K562 (cell line): ENCODE measurements at regions not wholly inside any gene's neighbourhood (a gene's known extent, or its start where the extent isn't known, plus 50 kb on each side); places are given as distances from the start of the nearest gene placed in this dataset.

Source experiments
- ARNT ChIP-seq, 2 experiments: fragments of 450-650 bp; IDR thresholded peaks; 2 replicates each; pipeline ENCODE4 v1.6.1; 2016; ENCODE audit warnings: mild to moderate bottlenecking in 1 of 2
- BDP1 ChIP-seq: IDR thresholded peaks from 3 replicates; pipeline ENCODE4 v1.6.1; 2011; ENCODE audit not compliant: insufficient read length, insufficient read depth
- DIDO1 ChIP-seq: fragments of 450-650 bp; IDR thresholded peaks from 2 replicates; pipeline ENCODE4 v1.6.1; 2016; ENCODE audit warnings: low read depth, missing biosample characterization, missing genetic modification characterization
- HMG20B ChIP-seq: fragments of 250-450 bp; sonication (Bioruptor Pico); IDR thresholded peaks from 2 replicates; pipeline ENCODE4 v1.5.0; 2021; ENCODE audit warnings: mild to moderate bottlenecking
- JUN ChIP-seq, 2 experiments: sonication (generic) in 1 of 2; formaldehyde crosslinking in 1 of 2; IDR thresholded peaks; 2 replicates each; pipeline versions ENCODE4 v1.6.1 to v1.8.0; 2012 to 2022; ENCODE audit warnings: borderline replicate concordance in 2 of 2, mild to moderate bottlenecking in 2 of 2, improper control_type of control experiment in 1 of 2, low read depth in 1 of 2, low read length in 1 of 2, missing genetic modification reagents in 1 of 2
- NEUROD1 ChIP-seq: fragments of 150-350 bp; IDR thresholded peaks from 2 replicates; pipeline ENCODE4 v1.6.1; 2014; ENCODE audit warnings: borderline replicate concordance, low read length, low read depth; ENCODE audit not compliant: partially characterized antibody
- SREBF2 ChIP-seq: sonication (generic); formaldehyde crosslinking; IDR thresholded peaks from 2 replicates; pipeline ENCODE4 v1.4.0; 2020; ENCODE audit warnings: mild to moderate bottlenecking, missing genetic modification reagents
- STAT5B ChIP-seq: fragments of 250-450 bp; sonication (Bioruptor Pico); IDR thresholded peaks from 2 replicates; pipeline ENCODE4 v1.8.0; 2021; ENCODE audit warnings: mild to moderate bottlenecking, inconsistent platforms
- ZKSCAN8 ChIP-seq: fragments of 200-800 bp; sonication (Bioruptor generic); IDR thresholded peaks from 2 replicates; pipeline ENCODE4 v1.6.1; 2016; ENCODE audit warnings: missing genetic modification characterization, missing compliant biosample characterization
- ZNF263 ChIP-seq: sonication (generic); formaldehyde crosslinking; IDR thresholded peaks from 2 replicates; pipeline ENCODE4 v1.8.0; 2022; ENCODE audit warnings: mild to moderate bottlenecking, missing genetic modification reagents, borderline replicate concordance
- ZNF76 ChIP-seq: fragments of 250-450 bp; sonication (Bioruptor Pico); IDR thresholded peaks from 2 replicates; pipeline ENCODE4 v1.4.0; 2020; ENCODE audit warnings: mild to moderate bottlenecking, moderate library complexity, borderline replicate concordance
- TF ChIP-seq, protein P1 (sequence below): fragments of 250-450 bp; sonication (Bioruptor Pico); IDR thresholded peaks from 2 replicates; pipeline ENCODE4 v1.9.0; 2021; ENCODE audit warnings: mild to moderate bottlenecking, inconsistent platforms
- TF ChIP-seq, protein P2 (sequence below), 2 experiments: fragments of 450-650 bp in 1 of 2; sonication (generic) in 1 of 2; formaldehyde crosslinking in 1 of 2; IDR thresholded peaks in 1 of 2; conservative IDR thresholded peaks in 1 of 2; 2 replicates each; pipeline versions ENCODE4 v1.6.1 to v1.8.1; 2016 to 2023; ENCODE audit warnings: mild to moderate bottlenecking in 2 of 2, moderate library complexity in 2 of 2, inconsistent platforms in 1 of 2, missing genetic modification reagents in 1 of 2

DNA sequence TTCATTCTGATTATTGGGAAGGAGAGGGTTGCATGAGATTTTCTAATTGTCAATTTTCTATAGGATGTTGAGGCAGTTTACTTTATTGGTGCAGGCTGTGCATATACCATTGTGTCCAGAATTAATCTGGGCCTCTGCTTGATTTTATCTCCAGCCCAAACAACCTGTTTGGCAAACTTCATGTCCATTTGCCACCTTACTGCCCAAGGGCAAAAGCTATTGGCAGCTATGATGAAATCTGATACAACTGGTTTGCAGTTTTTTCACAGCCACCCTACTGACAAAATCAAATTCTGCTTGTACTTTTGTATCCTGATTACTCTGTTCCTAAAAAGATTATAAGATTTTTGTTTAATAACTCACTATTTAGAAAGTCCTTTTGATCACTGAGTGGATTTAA lies 789.2 kb upstream of the FBXO33 start (continued):
- TF ChIP-seq, protein P1, sequence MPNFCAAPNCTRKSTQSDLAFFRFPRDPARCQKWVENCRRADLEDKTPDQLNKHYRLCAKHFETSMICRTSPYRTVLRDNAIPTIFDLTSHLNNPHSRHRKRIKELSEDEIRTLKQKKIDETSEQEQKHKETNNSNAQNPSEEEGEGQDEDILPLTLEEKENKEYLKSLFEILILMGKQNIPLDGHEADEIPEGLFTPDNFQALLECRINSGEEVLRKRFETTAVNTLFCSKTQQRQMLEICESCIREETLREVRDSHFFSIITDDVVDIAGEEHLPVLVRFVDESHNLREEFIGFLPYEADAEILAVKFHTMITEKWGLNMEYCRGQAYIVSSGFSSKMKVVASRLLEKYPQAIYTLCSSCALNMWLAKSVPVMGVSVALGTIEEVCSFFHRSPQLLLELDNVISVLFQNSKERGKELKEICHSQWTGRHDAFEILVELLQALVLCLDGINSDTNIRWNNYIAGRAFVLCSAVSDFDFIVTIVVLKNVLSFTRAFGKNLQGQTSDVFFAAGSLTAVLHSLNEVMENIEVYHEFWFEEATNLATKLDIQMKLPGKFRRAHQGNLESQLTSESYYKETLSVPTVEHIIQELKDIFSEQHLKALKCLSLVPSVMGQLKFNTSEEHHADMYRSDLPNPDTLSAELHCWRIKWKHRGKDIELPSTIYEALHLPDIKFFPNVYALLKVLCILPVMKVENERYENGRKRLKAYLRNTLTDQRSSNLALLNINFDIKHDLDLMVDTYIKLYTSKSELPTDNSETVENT (CRISPR knock-in tag): no peak
- TF ChIP-seq BDP1: no peak
- TF ChIP-seq STAT5B (CRISPR knock-in tag): no peak
- TF ChIP-seq JUN (IDR thresholded peaks at IDR 0.05; ENCODE audit: borderline replicate concordance, low read depth, low read length): no peak
- no peak for TF ChIP-seq JUN (CRISPR knock-in tag; IDR thresholded peaks at IDR 0.05; ENCODE audit: borderline replicate concordance)
- no peak for TF ChIP-seq DIDO1
- no peak for TF ChIP-seq ARNT (IDR thresholded peaks at IDR 0.05)
- TF ChIP-seq ZNF263 (CRISPR knock-in tag): no peak
- TF ChIP-seq HMG20B (CRISPR knock-in tag): no peak
- no peak for TF ChIP-seq ZKSCAN8 (CRISPR knock-in tag)
- TF ChIP-seq, protein P2, sequence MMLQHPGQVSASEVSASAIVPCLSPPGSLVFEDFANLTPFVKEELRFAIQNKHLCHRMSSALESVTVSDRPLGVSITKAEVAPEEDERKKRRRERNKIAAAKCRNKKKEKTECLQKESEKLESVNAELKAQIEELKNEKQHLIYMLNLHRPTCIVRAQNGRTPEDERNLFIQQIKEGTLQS (IDR thresholded peaks at IDR 0.05): no peak
- TF ChIP-seq, protein P2 (CRISPR knock-in tag; conservative IDR thresholded peaks at IDR 0.05): no peak
- no peak for TF ChIP-seq NEUROD1
- no peak for TF ChIP-seq ZNF76 (CRISPR knock-in tag)
- TF ChIP-seq SREBF2 (CRISPR knock-in tag): no peak
- TF ChIP-seq, all 486 proteins: peak for 0
